IMR-90 (cell line): ENCODE measurements at regions not wholly inside any gene's neighbourhood (a gene's known extent, or its start where the extent isn't known, plus 50 kb on each side); places are given as distances from the start of the nearest gene placed in this dataset.

Experiments used
- ATAC-seq: fragments of 200-7000 bp; cut with Tn5 transposase; 2 replicates; pipeline ENCODE4 v1.9.1; 2020; ENCODE audit warnings: low read depth, mild to moderate bottlenecking, moderate library complexity
- BruUV-seq: library from RNA; stranded (reverse); fragments of 400-500 nt; replicated peaks from 2 replicates; lab custom pipeline; 2021; lab: Mats Ljungman, UMichigan
- CTCF ChIA-PET: fragments of 300-600 bp; formaldehyde crosslinking; extraction: SDS; loops from one replicate; lab custom pipeline; 2021; ENCODE audit warnings: antibody characterized with exemption; lab: Yijun Ruan, JAX
- POLR2A ChIA-PET: fragments of 300-600 bp; sonication (Branson Sonifier 250); formaldehyde crosslinking; loops from one replicate; lab custom pipeline; 2022; ENCODE audit warnings: antibody characterized with exemption; ENCODE audit not compliant: unreplicated experiment; lab: Charles Lee
- DNase-seq: peaks from one replicate; pipeline ENCODE4 v3.0.0; 2013
- H2AFZ ChIP-seq: replicated peaks from 2 replicates; pipeline ENCODE3; 2013; ENCODE audit warnings: low read length, mild to moderate bottlenecking; ENCODE audit not compliant: poor library complexity
- H2AK5ac ChIP-seq: 2 replicates; pipeline ENCODE4 v1.6.1; 2013; ENCODE audit warnings: low read depth, low read length, inconsistent platforms
- H2AK9ac ChIP-seq: replicated peaks from 2 replicates; pipeline ENCODE3; 2013; ENCODE audit warnings: mild to moderate bottlenecking, low read depth, low read length, moderate library complexity; ENCODE audit not compliant: poor library complexity
- H2BK120ac ChIP-seq: 2 replicates; pipeline ENCODE4 v1.6.1; 2013; ENCODE audit warnings: low read depth, low read length, inconsistent platforms
- H2BK15ac ChIP-seq: 3 replicates; pipeline ENCODE4 v1.6.1; 2013; ENCODE audit warnings: low read depth, low read length, inconsistent platforms
- H2BK20ac ChIP-seq: 2 replicates; pipeline ENCODE4 v1.6.1; 2013; ENCODE audit warnings: low read depth, mild to moderate bottlenecking, inconsistent platforms, low read length, moderate library complexity
- H2BK5ac ChIP-seq: 2 replicates; pipeline ENCODE4 v1.6.1; 2013; ENCODE audit warnings: mild to moderate bottlenecking, low read depth, low read length, inconsistent platforms; ENCODE audit not compliant: poor library complexity, severe bottlenecking
- H3K14ac ChIP-seq: replicated peaks from 2 replicates; pipeline ENCODE4 v1.6.1; 2013; ENCODE audit warnings: low read depth, low read length, inconsistent platforms
- H3K18ac ChIP-seq: 2 replicates; pipeline ENCODE4 v1.6.1; 2013; ENCODE audit warnings: low read depth, low read length, control low read depth
- H3K23ac ChIP-seq: 2 replicates; pipeline ENCODE4 v1.6.1; 2013; ENCODE audit warnings: low read depth, low read length, inconsistent platforms
- H3K27ac ChIP-seq: 2 replicates; pipeline ENCODE4 v1.5.1; 2013; ENCODE audit warnings: mild to moderate bottlenecking, control low read depth, low read length; ENCODE audit not compliant: insufficient read depth
- H3K27me3 ChIP-seq: 2 replicates; pipeline ENCODE4 v1.6.1; 2013; ENCODE audit warnings: low read length; ENCODE audit not compliant: control insufficient read depth, insufficient read depth
- H3K36me3 ChIP-seq: 2 replicates; pipeline ENCODE4 v1.6.1; 2013; ENCODE audit warnings: low read length, mixed read lengths; ENCODE audit not compliant: control insufficient read depth, insufficient read depth
- H3K4ac ChIP-seq: 2 replicates; pipeline ENCODE4 v1.6.1; 2013; ENCODE audit warnings: low read depth, low read length, inconsistent platforms
- H3K4me1 ChIP-seq: 2 replicates; pipeline ENCODE4 v1.6.1; 2013; ENCODE audit warnings: low read length, mixed read lengths; ENCODE audit not compliant: control insufficient read depth, insufficient read depth
- H3K4me2 ChIP-seq: 2 replicates; pipeline ENCODE4 v1.6.1; 2013; ENCODE audit warnings: low read depth, mild to moderate bottlenecking, control low read depth, low read length, moderate library complexity
- H3K4me3 ChIP-seq: 2 replicates; pipeline ENCODE4 v1.5.1; 2013; ENCODE audit warnings: low read depth, mild to moderate bottlenecking, control low read depth, low read length, moderate library complexity; ENCODE audit not compliant: insufficient read depth
- H3K56ac ChIP-seq: 2 replicates; pipeline ENCODE4 v1.6.1; 2013; ENCODE audit warnings: low read length, inconsistent platforms; ENCODE audit not compliant: insufficient read depth; ENCODE audit errors: extremely low read depth
- H3K79me1 ChIP-seq, 2 experiments: 2 replicates each; pipeline ENCODE4 v1.6.1; 2013; ENCODE audit warnings: low read length in 2 of 2, inconsistent platforms in 1 of 2, low read depth in 1 of 2
- H3K9ac ChIP-seq: 2 replicates; pipeline ENCODE4 v1.6.1; 2013; ENCODE audit warnings: low read depth, low read length, control low read depth
- H3K9me1 ChIP-seq: 2 replicates; pipeline ENCODE4 v1.6.1; 2013; ENCODE audit warnings: low read length, inconsistent platforms; ENCODE audit not compliant: insufficient read depth
- H3K9me3 ChIP-seq: 2 replicates; pipeline ENCODE4 v1.6.1; 2013; ENCODE audit warnings: low read length; ENCODE audit not compliant: control insufficient read depth, insufficient read depth
- H4K20me1 ChIP-seq: 2 replicates; pipeline ENCODE4 v1.6.1; 2013; ENCODE audit warnings: low read length, inconsistent platforms; ENCODE audit not compliant: insufficient read depth
- H4K5ac ChIP-seq: 2 replicates; pipeline ENCODE4 v1.6.1; 2013; ENCODE audit warnings: mild to moderate bottlenecking, low read depth, low read length, control low read depth
- H4K8ac ChIP-seq, 2 experiments: 2 replicates each; pipeline ENCODE4 v1.6.1; 2013; ENCODE audit warnings: low read depth in 2 of 2, low read length in 2 of 2, control low read depth in 1 of 2, inconsistent platforms in 1 of 2
- H4K91ac ChIP-seq: 2 replicates; pipeline ENCODE4 v1.6.1; 2013; ENCODE audit warnings: low read depth, low read length, inconsistent platforms; ENCODE audit not compliant: insufficient read depth
- BHLHE40 ChIP-seq: fragments of 150-350 bp; IDR thresholded peaks from 2 replicates; pipeline ENCODE4 v1.6.1; 2016; ENCODE audit warnings: mild to moderate bottlenecking, low read depth, low read length
- CEBPB ChIP-seq: IDR thresholded peaks from 2 replicates; pipeline ENCODE4 v1.6.1; 2012; ENCODE audit warnings: low read depth, low read length, improper control_type of control experiment
- CHD1 ChIP-seq: IDR thresholded peaks from 2 replicates; pipeline ENCODE4 v1.6.1; 2012; ENCODE audit warnings: low read depth, low read length, improper control_type of control experiment
- FOS ChIP-seq: fragments of 150-350 bp; IDR thresholded peaks from 2 replicates; pipeline ENCODE4 v1.6.1; 2016; ENCODE audit warnings: low read depth, low read length
- MAFK ChIP-seq: IDR thresholded peaks from 2 replicates; pipeline ENCODE4 v1.6.1; 2012; ENCODE audit warnings: low read depth, low read length, improper control_type of control experiment
- MAZ ChIP-seq: IDR thresholded peaks from 2 replicates; pipeline ENCODE4 v1.6.1; 2012; ENCODE audit warnings: low read depth, mild to moderate bottlenecking, low read length, improper control_type of control experiment, moderate library complexity, borderline replicate concordance
- MXI1 ChIP-seq: IDR thresholded peaks from 2 replicates; pipeline ENCODE4 v1.6.1; 2012; ENCODE audit warnings: low read depth, mild to moderate bottlenecking, low read length, moderate library complexity, borderline replicate concordance
- NFE2L2 ChIP-seq: fragments of 150-350 bp; IDR thresholded peaks from 2 replicates; pipeline ENCODE4 v1.6.1; 2016; ENCODE audit warnings: low read depth, mild to moderate bottlenecking, low read length
- POLR2A ChIP-seq: IDR thresholded peaks from 2 replicates; pipeline ENCODE4 v1.6.1; 2012; ENCODE audit warnings: mild to moderate bottlenecking, low read depth, low read length
- RAD21 ChIP-seq: IDR thresholded peaks from 2 replicates; pipeline ENCODE4 v1.6.1; 2012; ENCODE audit warnings: low read length, improper control_type of control experiment
- RCOR1 ChIP-seq: IDR thresholded peaks from 2 replicates; pipeline ENCODE4 v1.6.1; 2012; ENCODE audit warnings: mild to moderate bottlenecking, low read length, improper control_type of control experiment; ENCODE audit not compliant: insufficient replicate concordance
- RFX5 ChIP-seq: IDR thresholded peaks from 2 replicates; pipeline ENCODE4 v1.8.0; 2012; ENCODE audit warnings: low read depth, mild to moderate bottlenecking, low read length, moderate library complexity
- SMC3 ChIP-seq: fragments of 150-350 bp; IDR thresholded peaks from 2 replicates; pipeline ENCODE4 v1.6.1; 2016; ENCODE audit warnings: low read depth, mild to moderate bottlenecking, antibody characterized with exemption, low read length, moderate library complexity
- WGBS, 2 experiments: methylation state at CpG; one replicate each; pipeline versions ENCODE4 v1.1.5 to v1.1.7; 2013; ENCODE audit warnings: missing lambda C conversion rate in 2 of 2; ENCODE audit not compliant: insufficient read length in 1 of 2; ENCODE audit errors: extremely low coverage in 2 of 2; 5-methylcytosine and 5-hydroxymethylcytosine counted together
- dilution Hi-C: fragments of 300-500 bp; cut with HindIII; formaldehyde crosslinking; loops from one replicate; pipeline ENCODE4 v1.14.3; 2018; ENCODE audit warnings: low sequenced_read_pairs; ENCODE audit not compliant: unreplicated experiment
- in situ Hi-C: fragments of 300-500 bp; cut with MboI; formaldehyde crosslinking; loops from 3 replicates; pipeline ENCODE4 v1.14.3; 2019; ENCODE audit warnings: low sequenced_read_pairs, inconsistent platforms, mixed read lengths
- intact Hi-C: fragments of 100-400 bp; cut with micrococcal nuclease; formaldehyde crosslinking; loops from 2 replicates; pipeline ENCODE4 v1.10.0; 2022
- TF ChIP-seq, protein P1 (sequence below): fragments of 150-350 bp; IDR thresholded peaks from 2 replicates; pipeline ENCODE4 v1.6.1; 2017; ENCODE audit warnings: mild to moderate bottlenecking, antibody characterized with exemption, low read length, low read depth
- TF ChIP-seq, protein P2 (sequence below): conservative IDR thresholded peaks from 2 replicates; pipeline ENCODE4 v1.5.1; 2012; ENCODE audit warnings: mild to moderate bottlenecking, low read depth, low read length, improper control_type of control experiment
- TF ChIP-seq, protein P3 (sequence below): fragments of 150-350 bp; IDR thresholded peaks from 2 replicates; pipeline ENCODE4 v1.6.1; 2016; ENCODE audit warnings: low read depth, mild to moderate bottlenecking, low read length, moderate library complexity, borderline replicate concordance

DNA sequence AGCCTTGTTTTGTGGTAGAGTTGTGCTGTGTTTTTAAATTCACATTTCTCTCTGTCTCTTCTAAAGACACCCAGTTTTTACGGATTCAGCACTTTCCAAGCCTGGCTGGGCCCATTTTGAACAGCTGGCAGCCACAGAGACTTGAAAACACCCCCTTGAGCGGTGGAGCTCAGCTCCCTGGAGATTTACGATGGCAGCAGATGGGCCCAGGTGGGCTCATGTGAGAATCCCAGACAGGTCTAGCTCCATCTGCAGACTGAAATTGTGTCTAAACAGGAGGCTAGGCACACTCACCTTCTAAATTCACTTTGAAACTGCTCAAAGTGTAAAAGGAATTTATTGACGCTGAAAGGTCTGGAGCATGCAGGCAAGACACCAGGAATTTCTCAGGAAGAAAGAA lies 232.0 kb upstream of the HES1 start:
- in situ Hi-C loops (no loop called here), intact Hi-C loops (no loop called here), dilution Hi-C loops (no loop called here)
- Histone ChIP-seq H3K27me3 (peaks cover 45% of the 10 kb centered on the region), H3K9me3 (peaks cover 4% of the 10 kb centered on the region; the same call in 1 of the 2 replicates), H3K23ac (no peak overlapping the region), H4K20me1 (no peaks in the 10 kb centered on the region), H3K4me3 (no peak overlapping the region), H3K9me1 (no peaks in the 10 kb centered on the region), H3K14ac (no peak overlapping the region), H2AK9ac (no peak overlapping the region), H3K79me1 (no peaks in the 10 kb centered on the region), H2BK5ac (no peak overlapping the region), H2BK15ac (no peak overlapping the region), H3K9ac (no peak overlapping the region), H2BK120ac (no peak overlapping the region), H2AK5ac (no peak overlapping the region), H3K56ac (no peak overlapping the region), H3K4ac (no peak overlapping the region), H3K18ac (no peak overlapping the region), H3K4me2 (no peak overlapping the region), H3K27ac (no peak overlapping the region), H3K4me1 (no peaks in the 10 kb centered on the region), H2BK20ac (no peak overlapping the region), H3K36me3 (no peaks in the 10 kb centered on the region), H4K5ac (no peak overlapping the region), H4K8ac (no peak overlapping the region), H2AFZ (no peak overlapping the region), H4K91ac (no peak overlapping the region)
- ChIA-PET CTCF (interaction anchor here (2.1 kb wide), 1 partner anchor 12 kb away, joined by 6 read pairs; no protein-coding TSS in a partner anchor), POLR2A (no interaction called here)
- TF ChIP-seq MAFK: no peak
- TF ChIP-seq BHLHE40: no peak
- no peak for TF ChIP-seq NFE2L2
- TF ChIP-seq FOS: no peak
- TF ChIP-seq, protein P1, sequence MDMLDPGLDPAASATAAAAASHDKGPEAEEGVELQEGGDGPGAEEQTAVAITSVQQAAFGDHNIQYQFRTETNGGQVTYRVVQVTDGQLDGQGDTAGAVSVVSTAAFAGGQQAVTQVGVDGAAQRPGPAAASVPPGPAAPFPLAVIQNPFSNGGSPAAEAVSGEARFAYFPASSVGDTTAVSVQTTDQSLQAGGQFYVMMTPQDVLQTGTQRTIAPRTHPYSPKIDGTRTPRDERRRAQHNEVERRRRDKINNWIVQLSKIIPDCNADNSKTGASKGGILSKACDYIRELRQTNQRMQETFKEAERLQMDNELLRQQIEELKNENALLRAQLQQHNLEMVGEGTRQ: no peak
- TF ChIP-seq, protein P2, sequence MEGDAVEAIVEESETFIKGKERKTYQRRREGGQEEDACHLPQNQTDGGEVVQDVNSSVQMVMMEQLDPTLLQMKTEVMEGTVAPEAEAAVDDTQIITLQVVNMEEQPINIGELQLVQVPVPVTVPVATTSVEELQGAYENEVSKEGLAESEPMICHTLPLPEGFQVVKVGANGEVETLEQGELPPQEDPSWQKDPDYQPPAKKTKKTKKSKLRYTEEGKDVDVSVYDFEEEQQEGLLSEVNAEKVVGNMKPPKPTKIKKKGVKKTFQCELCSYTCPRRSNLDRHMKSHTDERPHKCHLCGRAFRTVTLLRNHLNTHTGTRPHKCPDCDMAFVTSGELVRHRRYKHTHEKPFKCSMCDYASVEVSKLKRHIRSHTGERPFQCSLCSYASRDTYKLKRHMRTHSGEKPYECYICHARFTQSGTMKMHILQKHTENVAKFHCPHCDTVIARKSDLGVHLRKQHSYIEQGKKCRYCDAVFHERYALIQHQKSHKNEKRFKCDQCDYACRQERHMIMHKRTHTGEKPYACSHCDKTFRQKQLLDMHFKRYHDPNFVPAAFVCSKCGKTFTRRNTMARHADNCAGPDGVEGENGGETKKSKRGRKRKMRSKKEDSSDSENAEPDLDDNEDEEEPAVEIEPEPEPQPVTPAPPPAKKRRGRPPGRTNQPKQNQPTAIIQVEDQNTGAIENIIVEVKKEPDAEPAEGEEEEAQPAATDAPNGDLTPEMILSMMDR: no peak
- no peak for TF ChIP-seq POLR2A
- TF ChIP-seq MXI1: no peak
- TF ChIP-seq CEBPB: no peak
- no peak for TF ChIP-seq CHD1
- TF ChIP-seq, protein P3, sequence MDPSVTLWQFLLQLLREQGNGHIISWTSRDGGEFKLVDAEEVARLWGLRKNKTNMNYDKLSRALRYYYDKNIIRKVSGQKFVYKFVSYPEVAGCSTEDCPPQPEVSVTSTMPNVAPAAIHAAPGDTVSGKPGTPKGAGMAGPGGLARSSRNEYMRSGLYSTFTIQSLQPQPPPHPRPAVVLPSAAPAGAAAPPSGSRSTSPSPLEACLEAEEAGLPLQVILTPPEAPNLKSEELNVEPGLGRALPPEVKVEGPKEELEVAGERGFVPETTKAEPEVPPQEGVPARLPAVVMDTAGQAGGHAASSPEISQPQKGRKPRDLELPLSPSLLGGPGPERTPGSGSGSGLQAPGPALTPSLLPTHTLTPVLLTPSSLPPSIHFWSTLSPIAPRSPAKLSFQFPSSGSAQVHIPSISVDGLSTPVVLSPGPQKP: no peak
- TF ChIP-seq SMC3: no peak
- no peak for TF ChIP-seq MAZ
- no peak for TF ChIP-seq RFX5
- TF ChIP-seq RAD21: no peak
- no peak for TF ChIP-seq RCOR1
- no peak for ATAC-seq
- BruUV-seq: no TSS peak
- no peak for DNase-seq
- 33% methylated on average over 2 of the region's 4 CpGs; no CpG with 5 or more reads in 1 of the 2 experiments for WGBS, 2 experiments
